ENCODE measurements at regions not wholly inside any gene's neighbourhood (a gene's known extent, or its start where the extent isn't known, plus 50 kb on each side); places are given as distances from the start of the nearest gene placed in this dataset.

GRCh38 chr5:87210076-87210475 is 57.6 kb upstream of the RASA1 start:
- H3K36me3 ChIP-seq (ENCODE audit: insufficient read depth) = no peaks in the 10 kb centered on the region
- H3K4me1 ChIP-seq (ENCODE audit: insufficient read depth) = no peaks in the 10 kb centered on the region
- no peaks in the 10 kb centered on the region for H3F3A ChIP-seq (replicated peaks; ENCODE audit: low read depth)
- TF ChIP-seq CREB1 (CRISPR knock-in tag; IDR thresholded peaks at IDR 0.05; ENCODE audit: low read depth) = no peak
- no peak overlapping the region; the same call in 1 of the 2 replicates for H3K27ac Mint-ChIP-seq
- peaks cover 5% of the 10 kb centered on the region; the same call in 2 of the 3 replicates for H3K9me3 Mint-ChIP-seq
- H3K9me2 ChIP-seq (ENCODE audit: insufficient read depth) = no peaks in the 10 kb centered on the region
- DNase-seq (ENCODE audit: low spot score) (no peak), ATAC-seq (no peak)
- no peak overlapping the region for H2AFZ ChIP-seq
- H3K4me3 Mint-ChIP-seq = no peak overlapping the region
- H3K4me3 ChIP-seq = no peak overlapping the region
- H3K4me2 ChIP-seq = no peak overlapping the region
- H3K36me3 Mint-ChIP-seq (ENCODE audit: low read depth) = no peaks in the 10 kb centered on the region
- no peaks in the 10 kb centered on the region for H3K79me2 ChIP-seq (replicated peaks; ENCODE audit: insufficient read depth)
- H3K4me1 Mint-ChIP-seq = no peaks in the 10 kb centered on the region
- no peaks in the 10 kb centered on the region for H3K27me3 ChIP-seq (ENCODE audit: insufficient read depth)
- H3K27ac ChIP-seq (ENCODE audit: low read depth) = no peak overlapping the region
- H4K20me1 ChIP-seq (replicated peaks; ENCODE audit: insufficient read depth) = no peaks in the 10 kb centered on the region
- H3K27me3 Mint-ChIP-seq (ENCODE audit: insufficient read depth, low read depth, poor library complexity) = no peaks in the 10 kb centered on the region

- H3K4me1 Mint-ChIP-seq = no peaks in the 10 kb centered on the region
- Histone ChIP-seq H3K9me2 (ENCODE audit: insufficient read depth) (no peaks in the 10 kb centered on the region), H3K4me1 (ENCODE audit: insufficient read depth) (no peaks in the 10 kb centered on the region), H3K79me2 (replicated peaks; ENCODE audit: insufficient read depth) (no peaks in the 10 kb centered on the region), H3K4me3 (no peak overlapping the region), H3K27ac (ENCODE audit: low read depth) (no peak overlapping the region), H3K36me3 (ENCODE audit: insufficient read depth) (no peaks in the 10 kb centered on the region), H3K27me3 (ENCODE audit: insufficient read depth) (no peaks in the 10 kb centered on the region), H3F3A (replicated peaks; ENCODE audit: low read depth) (no peaks in the 10 kb centered on the region), H4K20me1 (replicated peaks; ENCODE audit: insufficient read depth) (no peaks in the 10 kb centered on the region), H3K4me2 (no peak overlapping the region), H2AFZ (no peak overlapping the region)
- no peak overlapping the region for H3K4me3 Mint-ChIP-seq
- peaks cover 5% of the 10 kb centered on the region; the same call in 2 of the 3 replicates for H3K9me3 Mint-ChIP-seq
- H3K36me3 Mint-ChIP-seq (ENCODE audit: low read depth) = no peaks in the 10 kb centered on the region
- TF ChIP-seq CTCF (conservative IDR thresholded peaks at IDR 0.05; ENCODE audit: low read depth in 2 of 2) (no peak), EZH2 (IDR thresholded peaks at IDR 0.05; ENCODE audit: low read depth, unreplicated experiment) (no peak), ZNF462 (CRISPR knock-in tag; IDR thresholded peaks at IDR 0.05) (no peak)
- H3K27ac Mint-ChIP-seq = no peak overlapping the region
- H3K27me3 Mint-ChIP-seq (ENCODE audit: insufficient read depth, low read depth, poor library complexity) = no peaks in the 10 kb centered on the region
- DNase-seq (ENCODE audit: low spot score) (no peak), ATAC-seq (no peak)
These were observed 56.9 kb upstream of the RASA1 start for GRCh38 chr5:87210743-87211142.

Data from GM23338 (cell line).